Breast epithelium (tissue), 4 donors: ENCODE measurements at regions not wholly inside any gene's neighbourhood (a gene's known extent, or its start where the extent isn't known, plus 50 kb on each side); places are given as distances from the start of the nearest gene placed in this dataset.

Source experiments
- DNase-seq, 2 donors: peaks; one replicate each; pipeline ENCODE4 v3.0.0-alpha.2; 2019; ENCODE audit warnings: low spot score in 2 of 2
- H3K27ac ChIP-seq, 2 donors: fragments of 200-600 bp; sonication (generic) in 1 of 2; one replicate each; pipeline ENCODE4 v1.5.1; 2016 to 2019; ENCODE audit warnings: mild to moderate bottlenecking in 1 of 2
- H3K27me3 ChIP-seq, 2 donors: fragments of 200-600 bp; sonication (generic) in 1 of 2; one replicate each; pipeline versions ENCODE4 v1.5.1 to v1.6.0; 2017 to 2019; ENCODE audit warnings: control low read depth in 1 of 2, mild to moderate bottlenecking in 1 of 2
- H3K36me3 ChIP-seq: fragments of 200-600 bp; one replicate; pipeline ENCODE4 v1.5.1; 2019
- H3K4me1 ChIP-seq, 2 donors: fragments of 200-600 bp; sonication (generic); one replicate each; pipeline ENCODE4 v1.5.1; 2016 to 2019; ENCODE audit warnings: control low read depth in 1 of 2
- H3K4me3 ChIP-seq, 3 donors: fragments of 200-600 bp; sonication (generic); 1 replicate in 2 of 3; 2 replicates in 1 of 3; pipeline ENCODE4 v1.5.1; 2016 to 2019; ENCODE audit warnings: mild to moderate bottlenecking in 3 of 3, moderate library complexity in 2 of 3
- H3K9me3 ChIP-seq, 2 donors: fragments of 200-600 bp; sonication (generic) in 1 of 2; one replicate each; pipeline ENCODE4 v1.5.1; 2016 to 2019; ENCODE audit warnings: control low read depth in 1 of 2
- CTCF ChIP-seq, 3 donors: fragments of 450-650 bp; IDR thresholded peaks; one replicate each; pipeline ENCODE4 v1.5.1; 2016 to 2017; ENCODE audit warnings: antibody characterized with exemption in 3 of 3, mild to moderate bottlenecking in 3 of 3, moderate library complexity in 3 of 3
- POLR2A ChIP-seq: fragments of 450-650 bp; IDR thresholded peaks from one replicate; pipeline ENCODE4 v1.6.1; 2016; ENCODE audit warnings: antibody characterized with exemption, mild to moderate bottlenecking, moderate library complexity
- POLR2AphosphoS5 ChIP-seq, 3 donors: sonication (generic); formaldehyde crosslinking; IDR thresholded peaks; one replicate each; pipeline ENCODE4 v1.6.1; 2017; ENCODE audit warnings: antibody characterized with exemption in 3 of 3
- intact Hi-C: fragments of 100-400 bp; cut with DNase I; formaldehyde crosslinking; loops from one replicate; pipeline ENCODE4 v1.15.1; 2023; ENCODE audit warnings: low total_unique reads

GRCh38 chr7:109318136-109318535 lies 748.5 kb downstream of the DNAJB9 start:
- Histone ChIP-seq H3K4me1 (no peaks in the 10 kb centered on the region), H3K27me3 (no peaks in the 10 kb centered on the region), H3K27ac (no peak overlapping the region), H3K36me3 (no peaks in the 10 kb centered on the region), H3K4me3 (no peak overlapping the region), H3K9me3 (no peaks in the 10 kb centered on the region)
- no peak for TF ChIP-seq POLR2A
- TF ChIP-seq CTCF (IDR thresholded peaks at IDR 0.05) = no peak
- no peak for TF ChIP-seq POLR2AphosphoS5 (IDR thresholded peaks at IDR 0.05)
- DNase-seq = no peak
- intact Hi-C loops = no loop called here

- no peaks in the 10 kb centered on the region for H3K27me3 ChIP-seq
- H3K36me3 ChIP-seq = no peaks in the 10 kb centered on the region
- H3K4me1 ChIP-seq = no peaks in the 10 kb centered on the region
- TF ChIP-seq POLR2A = no peak
- H3K27ac ChIP-seq = no peak overlapping the region
- H3K9me3 ChIP-seq = no peaks in the 10 kb centered on the region
- intact Hi-C loops = no loop called here
- H3K4me3 ChIP-seq = no peak overlapping the region
- DNase-seq = no peak
Observed at GRCh38 chr7:109322833-109323232, 753.2 kb downstream of the DNAJB9 start.

DNA sequence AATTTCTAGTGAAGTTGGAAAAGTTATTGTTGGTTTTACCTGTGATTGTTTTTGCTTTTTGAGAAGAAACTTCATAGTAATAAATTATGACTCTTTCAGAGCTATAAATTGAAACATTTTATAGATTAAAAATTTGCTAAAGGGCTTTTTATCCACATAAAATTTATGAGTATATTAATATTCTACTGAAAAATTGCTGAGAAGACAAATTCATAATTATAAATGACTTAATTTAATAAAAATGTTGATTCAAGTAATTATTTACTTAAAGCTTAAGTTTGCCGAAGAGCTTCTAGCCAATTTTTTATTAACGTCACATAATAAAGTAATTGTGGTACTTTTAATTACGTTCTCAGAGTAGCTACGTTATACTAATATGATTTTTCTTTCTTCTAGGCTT lies 761.7 kb downstream of the DNAJB9 start:
- H3K9me3 ChIP-seq = no peaks in the 10 kb centered on the region
- H3K27ac ChIP-seq = no peak overlapping the region
- H3K27me3 ChIP-seq = no peaks in the 10 kb centered on the region
- H3K36me3 ChIP-seq = no peaks in the 10 kb centered on the region
- DNase-seq = no peak
- intact Hi-C loops = no loop called here
- H3K4me1 ChIP-seq = no peaks in the 10 kb centered on the region
- TF ChIP-seq POLR2AphosphoS5 (IDR thresholded peaks at IDR 0.05) = no peak
- no peak for TF ChIP-seq POLR2A
- TF ChIP-seq CTCF (IDR thresholded peaks at IDR 0.05) = no peak
- H3K4me3 ChIP-seq = no peak overlapping the region

- no peak for DNase-seq
- no peaks in the 10 kb centered on the region for H3K36me3 ChIP-seq
- H3K4me3 ChIP-seq = no peak overlapping the region
Observed at GRCh38 chr7:109335951-109336350, 766.3 kb downstream of the DNAJB9 start.

DNA sequence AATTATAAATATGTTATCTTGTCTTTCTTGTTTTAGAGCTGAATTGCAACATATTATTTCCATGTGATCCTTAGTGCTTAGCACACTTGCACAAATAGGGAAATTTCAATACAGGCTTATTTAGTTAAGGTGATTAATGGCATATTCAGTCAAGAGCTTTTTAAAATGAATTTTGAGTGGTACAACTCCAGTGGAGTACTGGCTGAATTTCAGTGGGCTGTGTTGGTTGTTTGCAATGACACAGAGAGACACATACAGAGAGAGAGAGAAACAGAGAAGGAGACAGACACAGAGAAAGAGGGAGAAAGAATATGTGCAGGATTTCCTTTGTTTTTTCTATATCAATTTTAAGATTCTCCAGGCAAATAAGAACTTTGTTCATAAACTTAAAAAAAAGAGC lies 766.9 kb downstream of the DNAJB9 start:
- no peaks in the 10 kb centered on the region for H3K4me1 ChIP-seq
- no peak overlapping the region for H3K4me3 ChIP-seq
- TF ChIP-seq POLR2AphosphoS5 (IDR thresholded peaks at IDR 0.05) (no peak), CTCF (IDR thresholded peaks at IDR 0.05) (no peak), POLR2A (no peak)
- no peaks in the 10 kb centered on the region for H3K27me3 ChIP-seq
- DNase-seq = no peak
- H3K27ac ChIP-seq = no peak overlapping the region
- intact Hi-C loops = loop anchor here (5.0 kb wide), 1 partner anchor 439 kb away; no protein-coding TSS in a partner anchor
- no peaks in the 10 kb centered on the region for H3K36me3 ChIP-seq
- H3K9me3 ChIP-seq = no peaks in the 10 kb centered on the region

More at GRCh38 chr7:109335951-109336350, 766.3 kb downstream of the DNAJB9 start:
- no peak overlapping the region for H3K27ac ChIP-seq
- intact Hi-C loops = loop anchor here (5.0 kb wide), 1 partner anchor 439 kb away; no protein-coding TSS in a partner anchor
- TF ChIP-seq POLR2AphosphoS5 (IDR thresholded peaks at IDR 0.05) (no peak), CTCF (IDR thresholded peaks at IDR 0.05) (no peak), POLR2A (no peak)
- H3K4me1 ChIP-seq = no peaks in the 10 kb centered on the region
- H3K9me3 ChIP-seq = no peaks in the 10 kb centered on the region
- no peaks in the 10 kb centered on the region for H3K27me3 ChIP-seq

DNA sequence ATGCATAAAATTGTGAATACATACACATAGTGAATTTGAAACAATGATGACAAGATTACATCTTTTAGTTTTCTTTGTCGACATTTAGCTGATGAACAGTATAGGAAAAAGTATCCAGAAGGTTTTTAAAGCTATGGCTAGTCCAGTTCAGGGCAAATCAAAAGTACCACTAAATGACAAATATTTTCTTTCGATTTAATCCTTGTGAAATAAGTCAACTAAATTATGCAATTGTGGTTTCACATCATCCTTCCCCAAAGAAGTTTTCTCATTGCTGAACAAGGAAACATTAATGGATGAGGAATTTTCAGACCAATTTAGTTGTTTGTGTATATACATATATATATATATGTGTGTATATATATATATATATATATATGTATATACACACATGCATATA lies 774.0 kb downstream of the DNAJB9 start:
- no peak for DNase-seq
- H3K27ac ChIP-seq = no peak overlapping the region
- no peaks in the 10 kb centered on the region for H3K36me3 ChIP-seq
- no peaks in the 10 kb centered on the region for H3K27me3 ChIP-seq
- no peaks in the 10 kb centered on the region for H3K4me1 ChIP-seq
- no peak overlapping the region for H3K4me3 ChIP-seq
- TF ChIP-seq CTCF (IDR thresholded peaks at IDR 0.05) = no peak
- no peak for TF ChIP-seq POLR2AphosphoS5 (IDR thresholded peaks at IDR 0.05)
- TF ChIP-seq POLR2A = no peak
- H3K9me3 ChIP-seq = no peaks in the 10 kb centered on the region
- intact Hi-C loops = no loop called here
